ENCODE measurements at regions not wholly inside any gene's neighbourhood (a gene's known extent, or its start where the extent isn't known, plus 50 kb on each side); places are given as distances from the start of the nearest gene placed in this dataset.

DNA sequence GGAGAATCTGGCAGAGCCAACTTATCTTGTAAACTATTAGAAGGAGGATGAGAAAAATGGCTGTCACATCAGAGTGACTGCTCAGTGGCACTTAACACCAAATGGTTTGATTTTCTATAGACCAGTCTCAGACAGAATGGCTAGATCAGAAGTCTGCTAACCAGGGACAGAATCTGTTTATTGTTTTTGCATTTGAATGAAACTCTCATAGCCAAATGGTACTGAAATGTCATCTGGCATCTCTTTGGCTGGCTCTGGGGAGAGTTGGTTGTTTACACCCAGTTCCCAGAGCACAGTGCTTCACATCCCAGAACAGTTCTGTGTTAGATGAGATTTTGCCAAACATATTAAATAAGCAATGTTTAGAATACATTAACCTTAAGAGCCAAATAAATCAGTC is 106.6 kb upstream of the HMHB1 start:
- Histone ChIP-seq H3K4me3 (ENCODE audit: low read depth in 2 of 2, low read length in 2 of 2) (no peak overlapping the region), H3K27ac (ENCODE audit: low read length) (no peak overlapping the region), H3K4me1 (ENCODE audit: control insufficient read depth, insufficient read depth, low read length) (no peaks in the 10 kb centered on the region), H3K9me3 (ENCODE audit: control insufficient read depth, insufficient read depth, low read depth, low read length) (no peaks in the 10 kb centered on the region), H3K27me3 (ENCODE audit: control insufficient read depth, insufficient read depth, low read length) (no peaks in the 10 kb centered on the region), H3K36me3 (ENCODE audit: control insufficient read depth, insufficient read depth, low read length) (no peaks in the 10 kb centered on the region)
- ChIA-PET CTCF (no interaction called here), POLR2A (no interaction called here)
- no TSS peak for BruUV-seq (replicated peaks)
- intact Hi-C loops (cut with micrococcal nuclease; ENCODE audit: unreplicated experiment) (no loop called here), in situ Hi-C loops (cut with HindIII; ENCODE audit: low pct_unique_long_range_greater_than_20kb, low sequenced_read_pairs) (no loop called here)
- DNase-seq (ENCODE audit: low read depth, low spot score) (no peak), ATAC-seq (no peak)
- TF ChIP-seq TCF7L2 (IDR thresholded peaks at IDR 0.05; ENCODE audit: low read depth, low read length) (no peak), SIN3A (IDR thresholded peaks at IDR 0.05; ENCODE audit: borderline replicate concordance, insufficient read depth, low read depth, low read length) (no peak), POLR2AphosphoS5 (IDR thresholded peaks at IDR 0.05; ENCODE audit: low read depth, low read length) (no peak)
- TF ChIP-seq, protein P1, sequence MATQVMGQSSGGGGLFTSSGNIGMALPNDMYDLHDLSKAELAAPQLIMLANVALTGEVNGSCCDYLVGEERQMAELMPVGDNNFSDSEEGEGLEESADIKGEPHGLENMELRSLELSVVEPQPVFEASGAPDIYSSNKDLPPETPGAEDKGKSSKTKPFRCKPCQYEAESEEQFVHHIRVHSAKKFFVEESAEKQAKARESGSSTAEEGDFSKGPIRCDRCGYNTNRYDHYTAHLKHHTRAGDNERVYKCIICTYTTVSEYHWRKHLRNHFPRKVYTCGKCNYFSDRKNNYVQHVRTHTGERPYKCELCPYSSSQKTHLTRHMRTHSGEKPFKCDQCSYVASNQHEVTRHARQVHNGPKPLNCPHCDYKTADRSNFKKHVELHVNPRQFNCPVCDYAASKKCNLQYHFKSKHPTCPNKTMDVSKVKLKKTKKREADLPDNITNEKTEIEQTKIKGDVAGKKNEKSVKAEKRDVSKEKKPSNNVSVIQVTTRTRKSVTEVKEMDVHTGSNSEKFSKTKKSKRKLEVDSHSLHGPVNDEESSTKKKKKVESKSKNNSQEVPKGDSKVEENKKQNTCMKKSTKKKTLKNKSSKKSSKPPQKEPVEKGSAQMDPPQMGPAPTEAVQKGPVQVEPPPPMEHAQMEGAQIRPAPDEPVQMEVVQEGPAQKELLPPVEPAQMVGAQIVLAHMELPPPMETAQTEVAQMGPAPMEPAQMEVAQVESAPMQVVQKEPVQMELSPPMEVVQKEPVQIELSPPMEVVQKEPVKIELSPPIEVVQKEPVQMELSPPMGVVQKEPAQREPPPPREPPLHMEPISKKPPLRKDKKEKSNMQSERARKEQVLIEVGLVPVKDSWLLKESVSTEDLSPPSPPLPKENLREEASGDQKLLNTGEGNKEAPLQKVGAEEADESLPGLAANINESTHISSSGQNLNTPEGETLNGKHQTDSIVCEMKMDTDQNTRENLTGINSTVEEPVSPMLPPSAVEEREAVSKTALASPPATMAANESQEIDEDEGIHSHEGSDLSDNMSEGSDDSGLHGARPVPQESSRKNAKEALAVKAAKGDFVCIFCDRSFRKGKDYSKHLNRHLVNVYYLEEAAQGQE (IDR thresholded peaks at IDR 0.05; ENCODE audit: insufficient read depth in 1 of 2, low read depth in 2 of 2, low read length in 1 of 2): no peak
- TF ChIP-seq, protein P2, sequence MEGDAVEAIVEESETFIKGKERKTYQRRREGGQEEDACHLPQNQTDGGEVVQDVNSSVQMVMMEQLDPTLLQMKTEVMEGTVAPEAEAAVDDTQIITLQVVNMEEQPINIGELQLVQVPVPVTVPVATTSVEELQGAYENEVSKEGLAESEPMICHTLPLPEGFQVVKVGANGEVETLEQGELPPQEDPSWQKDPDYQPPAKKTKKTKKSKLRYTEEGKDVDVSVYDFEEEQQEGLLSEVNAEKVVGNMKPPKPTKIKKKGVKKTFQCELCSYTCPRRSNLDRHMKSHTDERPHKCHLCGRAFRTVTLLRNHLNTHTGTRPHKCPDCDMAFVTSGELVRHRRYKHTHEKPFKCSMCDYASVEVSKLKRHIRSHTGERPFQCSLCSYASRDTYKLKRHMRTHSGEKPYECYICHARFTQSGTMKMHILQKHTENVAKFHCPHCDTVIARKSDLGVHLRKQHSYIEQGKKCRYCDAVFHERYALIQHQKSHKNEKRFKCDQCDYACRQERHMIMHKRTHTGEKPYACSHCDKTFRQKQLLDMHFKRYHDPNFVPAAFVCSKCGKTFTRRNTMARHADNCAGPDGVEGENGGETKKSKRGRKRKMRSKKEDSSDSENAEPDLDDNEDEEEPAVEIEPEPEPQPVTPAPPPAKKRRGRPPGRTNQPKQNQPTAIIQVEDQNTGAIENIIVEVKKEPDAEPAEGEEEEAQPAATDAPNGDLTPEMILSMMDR (IDR thresholded peaks at IDR 0.05): no peak

DNA sequence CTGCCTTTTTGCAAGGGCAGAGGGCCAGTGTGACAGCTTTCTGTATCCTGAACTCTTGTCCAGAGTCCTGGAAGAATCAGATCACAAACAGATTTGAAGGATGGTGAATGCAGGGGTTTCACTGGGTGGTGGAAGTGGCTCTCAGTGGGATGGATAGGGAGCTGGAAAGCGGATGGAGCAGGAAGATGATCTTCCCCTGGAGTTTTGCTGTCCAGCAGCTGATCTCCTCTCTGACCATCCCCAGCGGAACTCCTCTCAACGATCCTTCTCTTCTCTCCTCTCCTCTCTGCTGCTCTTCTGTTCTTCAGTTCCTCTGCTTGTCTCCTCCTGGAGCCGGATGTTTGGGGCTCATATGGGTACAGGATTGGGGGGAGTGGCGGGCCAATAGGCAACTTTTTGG is 108.3 kb upstream of the HMHB1 start:
- POLR2A ChIA-PET: no interaction called here
- intact Hi-C loops (cut with micrococcal nuclease; ENCODE audit: unreplicated experiment): no loop called here
- Histone ChIP-seq H3K27ac (ENCODE audit: low read length) (no peak overlapping the region), H3K36me3 (ENCODE audit: control insufficient read depth, insufficient read depth, low read length) (no peaks in the 10 kb centered on the region), H3K9me3 (ENCODE audit: control insufficient read depth, insufficient read depth, low read depth, low read length) (no peaks in the 10 kb centered on the region), H3K27me3 (ENCODE audit: control insufficient read depth, insufficient read depth, low read length) (no peaks in the 10 kb centered on the region), H3K4me3 (ENCODE audit: low read depth in 2 of 2, low read length in 2 of 2) (no peak overlapping the region), H3K4me1 (ENCODE audit: control insufficient read depth, insufficient read depth, low read length) (no peaks in the 10 kb centered on the region)
- DNase-seq (ENCODE audit: low read depth, low spot score) (no peak), ATAC-seq (no peak)
- TF ChIP-seq POLR2AphosphoS5 (IDR thresholded peaks at IDR 0.05; ENCODE audit: low read depth, low read length) (no peak), TCF7L2 (IDR thresholded peaks at IDR 0.05; ENCODE audit: low read depth, low read length) (no peak), SIN3A (IDR thresholded peaks at IDR 0.05; ENCODE audit: borderline replicate concordance, insufficient read depth, low read depth, low read length) (no peak)
- TF ChIP-seq, protein P1 (IDR thresholded peaks at IDR 0.05; ENCODE audit: insufficient read depth in 1 of 2, low read depth in 2 of 2, low read length in 1 of 2): no peak
- TF ChIP-seq, protein P2 (IDR thresholded peaks at IDR 0.05): no peak
- CTCF ChIA-PET: no interaction called here
- BruUV-seq (replicated peaks): no TSS peak
- in situ Hi-C loops (cut with HindIII; ENCODE audit: low pct_unique_long_range_greater_than_20kb, low sequenced_read_pairs): no loop called here
